HEK293 (cell line): ENCODE measurements at regions not wholly inside any gene's neighbourhood (a gene's known extent, or its start where the extent isn't known, plus 50 kb on each side); places are given as distances from the start of the nearest gene placed in this dataset.
A peak's percentile ranks its signal among the peaks of the same experiment; 100 is the strongest.
"Not testable (repeated sequence)": the region's sequence is repeated elsewhere in the genome, so short reads cannot be mapped to it uniquely, and the experiment has no call there.

Experiments
- CTCF ChIA-PET: fragments of 350-600 bp; formaldehyde crosslinking; extraction: SDS; loops from one replicate; lab custom pipeline; 2021; ENCODE audit warnings: antibody characterized with exemption; lab: Yijun Ruan, JAX
- POLR2A ChIA-PET: fragments of 300-600 bp; formaldehyde crosslinking; extraction: SDS; loops from one replicate; lab custom pipeline; 2020; ENCODE audit warnings: antibody characterized with exemption, inconsistent platforms; lab: Yijun Ruan, JAX
- H3K27ac ChIP-seq: fragments of 200-500 bp; sonication (Bioruptor generic); 2 replicates; pipeline ENCODE4 v1.5.1; 2014; ENCODE audit warnings: low read depth, low read length, control low read depth, inconsistent platforms; ENCODE audit errors: extremely low read depth
- H3K36me3 ChIP-seq, 2 experiments: fragments of 200-500 bp in 1 of 2; sonication (Bioruptor generic) in 1 of 2; 1 replicate in 1 of 2; 2 replicates in 1 of 2; pipeline ENCODE4 v1.5.1; 2014 to 2017; ENCODE audit warnings: inconsistent platforms in 2 of 2, low read length in 2 of 2; ENCODE audit not compliant: control insufficient read depth in 2 of 2, insufficient read depth in 1 of 2
- H3K4me1 ChIP-seq: fragments of 200-500 bp; sonication (Bioruptor generic); 2 replicates; pipeline ENCODE4 v1.5.1; 2014; ENCODE audit warnings: mild to moderate bottlenecking, low read length, inconsistent platforms; ENCODE audit not compliant: control insufficient read depth, insufficient read depth
- H3K4me3 ChIP-seq: 2 replicates; pipeline ENCODE4 v1.5.1; 2011; ENCODE audit warnings: low read depth, mild to moderate bottlenecking, control low read depth, low read length, moderate library complexity
- H3K9me3 ChIP-seq: fragments of 200-500 bp; sonication (Bioruptor generic); 2 replicates; pipeline ENCODE4 v1.5.1; 2014; ENCODE audit warnings: low read depth, low read length, inconsistent platforms; ENCODE audit not compliant: control insufficient read depth, insufficient read depth
- GLIS2 ChIP-seq: fragments of 450-650 bp; formaldehyde crosslinking; IDR thresholded peaks from 2 replicates; pipeline ENCODE4 v1.5.1; 2016; ENCODE audit warnings: missing biosample characterization, missing genetic modification characterization
- KLF1 ChIP-seq: fragments of 450-650 bp; formaldehyde crosslinking; IDR thresholded peaks from 2 replicates; pipeline ENCODE4 v1.5.1; 2016; ENCODE audit warnings: missing biosample characterization, missing genetic modification characterization
- ZNF335 ChIP-seq: fragments of 450-650 bp; formaldehyde crosslinking; conservative IDR thresholded peaks from 2 replicates; pipeline ENCODE4 v1.5.1; 2016; ENCODE audit warnings: missing biosample characterization, missing genetic modification characterization
- ZNF654 ChIP-seq: fragments of 450-650 bp; formaldehyde crosslinking; IDR thresholded peaks from 2 replicates; pipeline ENCODE4 v1.5.1; 2016; ENCODE audit warnings: low read depth, missing biosample characterization, missing genetic modification characterization
- TF ChIP-seq, protein P1 (sequence below): fragments of 450-650 bp; formaldehyde crosslinking; IDR thresholded peaks from 2 replicates; pipeline ENCODE4 v1.5.1; 2016; ENCODE audit warnings: missing biosample characterization, missing genetic modification characterization

DNA sequence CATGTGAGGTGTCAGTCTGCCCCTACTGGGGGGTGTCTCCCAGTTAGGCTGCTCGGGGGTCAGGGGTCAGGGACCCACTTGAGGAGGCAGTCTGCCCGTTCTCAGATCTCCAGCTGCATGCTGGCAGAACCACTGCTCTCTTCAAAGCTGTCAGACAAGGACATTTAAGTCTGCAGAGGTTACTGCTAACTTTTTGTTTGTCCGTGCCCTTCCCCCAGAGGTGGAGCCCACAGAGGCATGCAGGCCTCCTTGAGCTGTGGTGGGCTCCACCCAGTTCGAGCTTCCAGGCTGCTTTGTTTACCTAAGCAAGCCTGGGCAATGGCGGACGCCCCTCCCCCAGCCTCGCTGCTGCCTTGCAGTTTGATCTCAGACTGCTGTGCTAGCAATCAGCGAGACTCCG, 57.2 kb upstream of the CCL21 start:
- H3K4me1 ChIP-seq, H3K4me3 ChIP-seq, H3K36me3 ChIP-seq, H3K9me3 ChIP-seq, H3K27ac ChIP-seq, POLR2A ChIA-PET: not testable (repeated sequence)
- CTCF ChIA-PET = interaction anchor here (1.6 kb wide), 1 partner anchor 132 kb away, joined by 3 read pairs; no protein-coding TSS in a partner anchor
- 0 out of 2 replicates have a peak, but pooled peaks have one; percentile 23 for TF ChIP-seq KLF1 (tag by site-specific recombination)

DNA sequence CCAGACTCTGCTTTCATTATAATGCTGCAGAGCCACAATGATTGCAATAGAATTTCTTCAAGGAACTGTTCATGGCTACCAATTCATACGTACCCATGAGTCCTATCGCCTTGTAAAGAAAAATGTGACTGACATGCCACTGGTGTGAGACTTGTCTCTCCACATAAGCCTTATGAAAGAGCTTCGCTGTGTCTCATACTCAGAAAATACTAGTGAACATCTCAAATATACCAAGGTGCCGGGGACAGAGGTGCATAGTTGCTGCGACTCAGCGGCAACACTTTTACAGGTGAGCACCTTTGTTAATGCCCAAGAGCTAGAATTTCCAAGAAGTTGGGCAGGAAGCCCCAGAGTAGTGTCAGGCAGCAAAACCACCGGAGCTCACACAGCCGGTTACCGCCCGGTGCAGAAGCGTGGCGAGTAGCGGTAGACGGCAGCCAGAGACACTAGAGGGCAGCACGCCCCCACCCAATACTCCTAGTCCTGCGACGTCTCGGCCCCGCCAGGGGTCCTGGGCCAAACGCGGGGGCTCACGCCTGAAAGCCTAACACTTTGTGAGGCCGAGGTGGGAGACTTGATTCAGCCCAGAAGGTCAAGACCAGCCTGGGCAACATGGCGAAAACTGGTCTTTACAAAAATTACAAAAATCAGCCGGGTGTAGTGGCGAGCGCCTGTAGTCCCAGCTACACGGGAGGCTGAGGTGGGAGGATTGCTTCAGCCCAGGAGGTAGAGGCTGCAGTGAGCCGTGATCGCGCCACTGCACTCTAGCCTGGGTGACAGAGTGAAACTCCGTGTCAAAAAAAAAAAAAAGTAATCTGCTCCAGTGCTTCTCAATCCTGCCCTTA, 50.5 kb upstream of the CCL21 start:
- H3K4me3 ChIP-seq, H3K9me3 ChIP-seq, H3K36me3 ChIP-seq, H3K27ac ChIP-seq, H3K4me1 ChIP-seq: not testable (repeated sequence)
- POLR2A ChIA-PET = interaction anchor here (0.7 kb wide), 1 partner anchor 291 kb away, joined by 3 read pairs; no protein-coding TSS in a partner anchor
- CTCF ChIA-PET = interaction anchor here (0.5 to 4.0 kb wide), 67 partner anchors 7 to 1070 kb away, joined by 3 to 28 read pairs (median 4); partner anchors contain the start of gene FANCG
- 0 out of 2 replicates have a peak, but pooled peaks have one; percentile 35 for TF ChIP-seq GLIS2 (tag by site-specific recombination)
- TF ChIP-seq ZNF654 (tag by site-specific recombination) = peak; percentile 83
- TF ChIP-seq, protein P1, sequence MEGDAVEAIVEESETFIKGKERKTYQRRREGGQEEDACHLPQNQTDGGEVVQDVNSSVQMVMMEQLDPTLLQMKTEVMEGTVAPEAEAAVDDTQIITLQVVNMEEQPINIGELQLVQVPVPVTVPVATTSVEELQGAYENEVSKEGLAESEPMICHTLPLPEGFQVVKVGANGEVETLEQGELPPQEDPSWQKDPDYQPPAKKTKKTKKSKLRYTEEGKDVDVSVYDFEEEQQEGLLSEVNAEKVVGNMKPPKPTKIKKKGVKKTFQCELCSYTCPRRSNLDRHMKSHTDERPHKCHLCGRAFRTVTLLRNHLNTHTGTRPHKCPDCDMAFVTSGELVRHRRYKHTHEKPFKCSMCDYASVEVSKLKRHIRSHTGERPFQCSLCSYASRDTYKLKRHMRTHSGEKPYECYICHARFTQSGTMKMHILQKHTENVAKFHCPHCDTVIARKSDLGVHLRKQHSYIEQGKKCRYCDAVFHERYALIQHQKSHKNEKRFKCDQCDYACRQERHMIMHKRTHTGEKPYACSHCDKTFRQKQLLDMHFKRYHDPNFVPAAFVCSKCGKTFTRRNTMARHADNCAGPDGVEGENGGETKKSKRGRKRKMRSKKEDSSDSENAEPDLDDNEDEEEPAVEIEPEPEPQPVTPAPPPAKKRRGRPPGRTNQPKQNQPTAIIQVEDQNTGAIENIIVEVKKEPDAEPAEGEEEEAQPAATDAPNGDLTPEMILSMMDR = peak; percentile 76
- peak; percentile 70 for TF ChIP-seq ZNF335
